T-helper 22 cell (primary cell): ENCODE measurements at regions not wholly inside any gene's neighbourhood (a gene's known extent, or its start where the extent isn't known, plus 50 kb on each side); places are given as distances from the start of the nearest gene placed in this dataset.

Source experiments
- DNase-seq: peaks from one replicate; pipeline ENCODE4 v3.0.0-alpha.2; 2020; ENCODE audit warnings: low read depth

- no peak for DNase-seq
Measured at GRCh38 chr2:147647816-147648215, 197.0 kb upstream of the ACVR2A start.

- no peak for DNase-seq
Measured at GRCh38 chr2:147646818-147647468, 197.9 kb upstream of the ACVR2A start.

- DNase-seq = no peak
Measured at GRCh38 chr2:147644491-147644890, 200.3 kb upstream of the ACVR2A start.

DNA sequence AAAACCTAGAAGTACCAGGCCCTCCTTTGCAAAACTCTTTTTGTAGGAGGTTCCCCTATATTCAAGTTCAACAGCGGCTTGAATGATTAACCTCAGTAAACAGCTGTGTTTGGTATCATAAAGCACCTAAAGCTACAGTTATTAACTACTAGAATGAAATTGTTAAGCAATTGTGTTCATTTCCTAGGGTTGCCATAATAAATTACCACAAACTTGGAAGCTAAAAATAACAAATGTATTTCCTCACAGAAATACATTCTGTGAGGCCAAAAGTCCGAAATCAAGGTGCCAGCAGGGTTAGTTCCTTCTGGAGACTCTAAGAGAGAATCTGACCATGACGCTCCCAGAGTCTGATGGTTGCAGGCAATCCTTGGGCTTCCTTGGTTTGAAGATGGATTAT lies 202.1 kb upstream of the ACVR2A start:
- no peak for DNase-seq

GRCh38 chr2:147641651-147642050 lies 203.2 kb upstream of the ACVR2A start:
- no peak for DNase-seq

DNA sequence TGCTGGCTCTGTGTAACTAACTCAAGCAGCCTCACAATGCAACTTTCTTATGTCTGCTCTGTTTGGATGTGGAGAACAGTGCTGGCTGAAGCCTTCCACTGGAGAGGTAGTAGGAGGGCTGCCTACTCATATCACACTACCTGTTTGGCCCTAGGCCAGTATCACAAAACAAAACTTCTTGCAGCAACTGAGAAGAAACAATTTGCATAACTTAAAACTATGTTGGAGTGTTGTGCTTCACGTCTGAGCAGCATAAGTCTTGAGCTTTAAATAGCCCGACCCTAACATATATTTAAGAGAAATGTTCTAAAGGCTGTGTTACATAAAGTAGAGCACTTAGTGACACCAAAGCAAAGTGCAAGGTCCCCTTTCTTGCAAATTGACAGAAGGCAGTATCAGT lies 204.9 kb upstream of the ACVR2A start:
- no peak for DNase-seq

DNA sequence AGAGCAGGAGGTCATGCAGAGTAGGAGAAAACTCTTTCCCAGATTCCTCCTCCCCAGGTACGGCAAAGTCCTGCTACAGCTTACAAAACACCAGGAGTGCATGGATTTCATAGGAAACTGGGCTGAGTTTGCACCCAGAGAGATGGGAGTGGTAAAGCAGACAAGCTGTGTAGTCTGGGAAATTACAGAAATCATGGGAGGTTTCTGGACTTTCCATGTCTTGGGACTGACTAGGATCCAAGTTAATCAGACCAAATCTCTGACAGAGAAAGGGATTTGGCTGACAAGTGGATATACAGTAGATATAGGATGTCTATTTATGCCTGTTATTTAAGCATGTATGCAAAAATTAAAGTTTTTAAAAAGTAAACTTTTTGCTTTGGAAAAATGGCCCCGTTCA lies 205.4 kb upstream of the ACVR2A start:
- DNase-seq = no peak

DNA sequence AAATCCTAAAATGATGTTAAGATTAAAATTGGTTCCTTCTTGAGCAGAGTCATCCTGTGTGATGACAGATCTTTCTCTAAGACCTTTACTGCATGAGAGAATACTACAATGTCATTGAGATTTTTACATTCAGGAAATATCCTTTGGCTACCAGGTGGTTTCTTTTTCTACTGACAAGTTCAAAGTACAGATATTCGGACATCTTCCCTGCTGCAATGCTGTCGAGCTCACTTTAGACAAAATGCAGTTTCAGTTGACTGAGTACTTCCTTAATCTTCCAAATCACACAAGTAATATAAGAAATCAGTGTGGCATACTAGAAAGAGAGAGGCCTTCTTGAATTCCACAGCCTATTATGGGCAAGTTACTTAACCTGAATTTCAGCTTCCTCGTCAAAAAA lies 207.9 kb upstream of the ACVR2A start:
- no peak for DNase-seq

- DNase-seq = no peak
Measured at GRCh38 chr2:147636238-147636882, 208.5 kb upstream of the ACVR2A start.

- no peak for DNase-seq
Measured at GRCh38 chr2:147634826-147635225, 210.0 kb upstream of the ACVR2A start.

GRCh38 chr2:147632198-147632597 lies 212.6 kb upstream of the ACVR2A start:
- no peak for DNase-seq

GRCh38 chr2:147631294-147631693 lies 213.5 kb upstream of the ACVR2A start:
- no peak for DNase-seq

GRCh38 chr2:147630585-147630984 lies 214.2 kb upstream of the ACVR2A start:
- DNase-seq = no peak

GRCh38 chr2:147628971-147629421 lies 215.8 kb upstream of the ACVR2A start:
- no peak for DNase-seq

DNA sequence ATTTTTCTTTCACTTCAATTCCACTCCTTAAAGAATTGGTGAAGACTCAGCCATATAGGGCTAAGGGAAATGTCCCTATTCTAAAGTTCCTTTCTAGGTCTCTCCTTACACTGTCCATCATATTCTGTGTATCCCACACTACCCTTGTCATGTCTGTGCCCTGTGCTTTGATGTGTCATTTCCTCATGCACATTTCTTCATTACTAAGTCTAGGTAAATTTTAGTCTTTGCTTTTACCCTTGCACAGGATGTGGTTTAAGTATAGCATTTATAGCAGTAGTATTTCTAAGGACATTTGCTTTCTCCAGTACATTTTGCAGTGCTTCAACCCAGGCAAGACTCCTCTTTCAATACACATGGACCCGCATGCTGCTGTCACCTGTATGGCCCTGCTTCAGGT lies 221.5 kb upstream of the ACVR2A start:
- DNase-seq = no peak

DNA sequence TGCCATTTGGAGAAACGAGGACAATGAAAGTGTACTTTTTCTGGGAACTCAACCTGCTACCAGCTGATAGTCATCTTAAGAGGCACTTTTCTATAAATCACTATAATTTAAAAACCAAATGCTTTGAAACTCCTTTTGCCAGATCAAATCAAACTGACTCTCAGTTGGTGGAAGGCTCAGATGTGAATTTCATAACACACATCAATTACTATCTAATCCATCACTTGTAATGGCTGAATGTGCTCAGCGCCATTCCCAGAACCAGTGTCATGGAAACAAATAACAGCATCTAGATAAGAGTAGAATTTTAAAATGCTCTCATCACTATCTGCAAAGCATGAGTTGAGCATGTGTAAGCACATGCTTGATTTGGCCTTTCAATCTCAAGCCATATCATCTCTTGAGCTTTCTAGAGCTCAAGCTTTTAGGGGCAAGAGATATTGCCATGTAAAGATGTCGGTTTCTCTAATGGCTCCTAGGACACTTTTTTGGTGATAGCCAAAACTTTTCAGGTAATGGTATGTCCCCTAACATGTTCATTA lies 223.1 kb upstream of the ACVR2A start:
- no peak for DNase-seq

DNA sequence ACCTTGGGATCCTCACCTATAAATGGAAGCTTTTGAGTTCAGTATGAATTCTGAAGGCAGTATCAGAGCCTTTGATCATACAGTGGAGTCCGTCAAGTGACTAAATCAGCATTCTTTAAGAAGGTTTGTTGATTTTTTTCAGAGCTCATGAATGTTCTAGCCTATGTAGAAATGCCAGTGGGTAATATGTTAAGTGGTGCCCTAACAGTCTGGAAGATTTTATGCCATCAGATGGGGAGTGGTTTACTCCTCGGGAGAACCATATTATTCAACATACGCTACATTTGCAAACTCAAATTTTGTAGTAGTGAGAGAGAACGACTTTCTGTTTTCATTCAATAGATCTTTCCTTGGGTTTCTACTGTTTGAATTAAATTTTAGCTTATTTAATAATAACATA lies 225.0 kb upstream of the ACVR2A start:
- DNase-seq = no peak

- DNase-seq = no peak
Measured at GRCh38 chr2:147615726-147616125, 229.1 kb upstream of the ACVR2A start.

GRCh38 chr2:147614979-147615470 lies 229.8 kb upstream of the ACVR2A start:
- DNase-seq = no peak

GRCh38 chr2:147614471-147614870 lies 230.4 kb upstream of the ACVR2A start:
- no peak for DNase-seq

DNA sequence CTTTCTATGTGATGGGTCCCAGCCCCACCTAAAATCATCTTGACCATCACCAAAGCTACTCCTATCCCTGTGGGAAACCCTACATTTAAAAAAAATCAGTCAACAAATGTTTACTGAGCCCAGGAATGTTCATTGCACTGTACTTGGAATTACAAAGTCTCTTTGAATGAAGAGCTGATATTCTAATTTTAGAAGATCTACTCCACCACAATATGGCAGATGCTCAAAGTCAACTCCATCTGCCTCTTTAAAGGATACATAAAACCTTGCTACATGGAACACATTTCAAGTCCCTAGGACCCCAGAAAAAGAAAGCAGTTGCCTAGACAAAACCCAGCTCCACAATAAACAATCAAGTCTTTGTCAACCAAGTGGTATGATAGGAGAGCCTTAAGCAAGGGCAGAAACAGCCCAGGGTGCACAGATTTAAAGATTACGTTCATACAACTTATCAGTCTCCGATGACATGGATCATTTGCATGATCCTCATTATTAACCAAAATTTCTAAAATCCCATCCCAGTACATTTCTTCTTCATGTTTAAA lies 234.3 kb upstream of the ACVR2A start:
- DNase-seq = no peak

- DNase-seq = no peak
Measured at GRCh38 chr2:147609301-147609700, 235.5 kb upstream of the ACVR2A start.

DNA sequence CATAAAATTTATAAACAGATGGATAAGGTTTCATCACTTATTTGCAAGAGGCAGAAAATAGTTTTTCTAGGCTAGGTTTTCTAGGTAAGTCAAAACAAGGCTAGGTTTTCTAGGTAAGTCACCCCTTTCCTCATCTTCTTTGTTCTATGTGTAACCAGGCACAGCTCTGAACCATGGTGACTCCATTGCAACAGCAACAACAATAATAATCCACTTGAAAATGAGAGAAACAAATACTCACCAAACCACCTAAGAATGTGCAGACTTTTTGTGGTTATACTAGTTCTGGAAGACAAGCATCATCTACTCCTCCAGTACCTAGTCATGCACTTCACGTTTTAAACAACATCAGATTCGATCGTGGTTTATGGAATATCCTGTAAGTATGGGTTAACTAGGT lies 237.4 kb upstream of the ACVR2A start:
- no peak for DNase-seq
